ENCODE measurements at regions not wholly inside any gene's neighbourhood (a gene's known extent, or its start where the extent isn't known, plus 50 kb on each side); places are given as distances from the start of the nearest gene placed in this dataset.

- TF ChIP-seq CTCF (IDR thresholded peaks at IDR 0.05) (no peak), MAFK (IDR thresholded peaks at IDR 0.05; ENCODE audit: partially characterized antibody) (no peak), BHLHE40 (IDR thresholded peaks at IDR 0.05; ENCODE audit: low read depth, low read length) (no peak), POLR2A (IDR thresholded peaks at IDR 0.05; ENCODE audit: low read length) (no peak), MYC (IDR thresholded peaks at IDR 0.05; ENCODE audit: borderline replicate concordance, low read length) (no peak), HDAC2 (IDR thresholded peaks at IDR 0.05) (no peak), ZC3H11A (IDR thresholded peaks at IDR 0.05) (no peak), MAX (IDR thresholded peaks at IDR 0.05) (no peak), EP300 (IDR thresholded peaks at IDR 0.05) (no peak), ELK1 (IDR thresholded peaks at IDR 0.05; ENCODE audit: low read depth, low read length) (no peak), CEBPB (IDR thresholded peaks at IDR 0.05) (no peak)
Measured at GRCh38 chr2:216770717-216771116, 75.4 kb upstream of the IGFBP5 start.
